RWPE2 (cell line): ENCODE measurements at regions not wholly inside any gene's neighbourhood (a gene's known extent, or its start where the extent isn't known, plus 50 kb on each side); places are given as distances from the start of the nearest gene placed in this dataset.

Experiments
- ATAC-seq: fragments of 200-7000 bp; cut with Tn5 transposase; 3 replicates; pipeline ENCODE4 v1.9.1; 2021; ENCODE audit warnings: low read depth
- DNase-seq: peaks from one replicate; pipeline ENCODE4 v3.0.0-alpha.2; 2020; ENCODE audit warnings: low spot score
- H3K27ac ChIP-seq: fragments of 450-650 bp; 2 replicates; pipeline ENCODE4 v1.5.1; 2017; ENCODE audit warnings: mild to moderate bottlenecking; ENCODE audit not compliant: poor library complexity, severe bottlenecking
- H3K27me3 ChIP-seq: fragments of 250-450 bp; sonication (Bioruptor Pico); 2 replicates; pipeline ENCODE4 v1.5.1; 2021; ENCODE audit warnings: mild to moderate bottlenecking, moderate library complexity; ENCODE audit not compliant: insufficient read depth, poor library complexity, severe bottlenecking
- H3K36me3 ChIP-seq: fragments of 250-450 bp; sonication (Bioruptor Pico); 2 replicates; pipeline ENCODE4 v1.5.1; 2020; ENCODE audit warnings: low read depth, mild to moderate bottlenecking, moderate library complexity
- H3K4me1 ChIP-seq: fragments of 250-450 bp; sonication (Bioruptor Pico); 2 replicates; pipeline ENCODE4 v1.5.1; 2021; ENCODE audit warnings: mild to moderate bottlenecking, moderate library complexity; ENCODE audit not compliant: insufficient read depth, poor library complexity, severe bottlenecking
- H3K4me3 ChIP-seq: fragments of 250-450 bp; sonication (Bioruptor Pico); 2 replicates; pipeline ENCODE4 v1.5.1; 2021; ENCODE audit warnings: mild to moderate bottlenecking, moderate library complexity; ENCODE audit not compliant: severe bottlenecking
- H3K9me3 ChIP-seq: fragments of 250-450 bp; sonication (Bioruptor Pico); 2 replicates; pipeline ENCODE4 v1.5.1; 2021; ENCODE audit warnings: mild to moderate bottlenecking, moderate library complexity; ENCODE audit not compliant: severe bottlenecking
- CTCF ChIP-seq: fragments of 450-650 bp; IDR thresholded peaks from one replicate; pipeline ENCODE4 v1.5.1; 2017; ENCODE audit warnings: mild to moderate bottlenecking, moderate library complexity; ENCODE audit not compliant: poor library complexity, severe bottlenecking

- H3K9me3 ChIP-seq, result no peaks in the 10 kb centered on the region
- no peaks in the 10 kb centered on the region for H3K4me1 ChIP-seq
- no peaks in the 10 kb centered on the region for H3K27me3 ChIP-seq
- DNase-seq (no peak), ATAC-seq (no peak)
- H3K27ac ChIP-seq, result no peak overlapping the region
- no peak for TF ChIP-seq CTCF
- no peak overlapping the region for H3K4me3 ChIP-seq
- no peaks in the 10 kb centered on the region for H3K36me3 ChIP-seq
These were observed 598.9 kb downstream of the SPOCK3 start for GRCh38 chr4:166635367-166635766.

GRCh38 chr4:166637816-166638215, 596.5 kb downstream of the SPOCK3 start:
- TF ChIP-seq CTCF, result no peak
- Histone ChIP-seq H3K27ac (no peak overlapping the region), H3K4me1 (no peaks in the 10 kb centered on the region), H3K27me3 (no peaks in the 10 kb centered on the region), H3K36me3 (no peaks in the 10 kb centered on the region), H3K4me3 (no peak overlapping the region), H3K9me3 (no peaks in the 10 kb centered on the region)
- DNase-seq (no peak), ATAC-seq (no peak)

- Histone ChIP-seq H3K4me1 (no peaks in the 10 kb centered on the region), H3K36me3 (no peaks in the 10 kb centered on the region), H3K4me3 (no peak overlapping the region), H3K27me3 (no peaks in the 10 kb centered on the region), H3K27ac (no peak overlapping the region), H3K9me3 (no peaks in the 10 kb centered on the region)
- ATAC-seq (no peak), DNase-seq (no peak)
- TF ChIP-seq CTCF, result no peak
These were observed 579.1 kb downstream of the SPOCK3 start for GRCh38 chr4:166655231-166655630.

- no peak overlapping the region for H3K27ac ChIP-seq
- H3K4me1 ChIP-seq, result no peaks in the 10 kb centered on the region
- no peak for TF ChIP-seq CTCF
- H3K4me3 ChIP-seq, result no peak overlapping the region
- H3K36me3 ChIP-seq, result no peaks in the 10 kb centered on the region
- no peaks in the 10 kb centered on the region for H3K27me3 ChIP-seq
- H3K9me3 ChIP-seq, result no peaks in the 10 kb centered on the region
- DNase-seq (no peak), ATAC-seq (no peak)
These were observed 578.6 kb downstream of the SPOCK3 start for GRCh38 chr4:166655705-166656104.

GRCh38 chr4:166657261-166657660, 577.0 kb downstream of the SPOCK3 start:
- no peaks in the 10 kb centered on the region for H3K4me1 ChIP-seq
- no peaks in the 10 kb centered on the region for H3K36me3 ChIP-seq
- no peak for TF ChIP-seq CTCF
- no peaks in the 10 kb centered on the region for H3K9me3 ChIP-seq
- ATAC-seq (no peak), DNase-seq (no peak)
- H3K27ac ChIP-seq, result no peak overlapping the region
- H3K4me3 ChIP-seq, result no peak overlapping the region
- no peaks in the 10 kb centered on the region for H3K27me3 ChIP-seq
